HG02852 (cell line): ENCODE measurements at regions not wholly inside any gene's neighbourhood (a gene's known extent, or its start where the extent isn't known, plus 50 kb on each side); places are given as distances from the start of the nearest gene placed in this dataset.

Experiments used
- ATAC-seq: cut with Tn5 transposase; IDR thresholded peaks from one replicate; pipeline ENCODE4 v1.9.1; 2021; ENCODE audit warnings: mild to moderate bottlenecking, moderate library complexity; ENCODE audit not compliant: unreplicated experiment

DNA sequence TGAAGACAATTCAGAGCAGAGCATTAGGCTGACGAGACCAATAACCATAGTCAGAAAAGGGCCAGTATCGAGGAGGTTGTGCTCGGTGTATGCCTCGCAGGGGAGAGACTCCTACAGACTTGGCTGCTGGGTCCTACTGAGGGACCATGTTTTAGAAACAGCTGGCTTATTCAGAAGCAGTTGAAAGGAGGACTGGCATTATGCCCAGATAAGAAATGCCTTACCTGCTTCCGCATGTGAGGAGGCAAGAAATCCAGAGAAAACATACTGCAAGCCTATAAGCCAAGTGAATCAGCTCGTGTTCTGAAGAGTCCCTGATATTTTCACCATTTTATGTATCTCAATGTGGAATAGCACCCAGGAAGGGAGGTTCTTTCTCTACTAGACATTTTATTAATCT lies 434.7 kb downstream of the GRB14 start:
- no peak for ATAC-seq

DNA sequence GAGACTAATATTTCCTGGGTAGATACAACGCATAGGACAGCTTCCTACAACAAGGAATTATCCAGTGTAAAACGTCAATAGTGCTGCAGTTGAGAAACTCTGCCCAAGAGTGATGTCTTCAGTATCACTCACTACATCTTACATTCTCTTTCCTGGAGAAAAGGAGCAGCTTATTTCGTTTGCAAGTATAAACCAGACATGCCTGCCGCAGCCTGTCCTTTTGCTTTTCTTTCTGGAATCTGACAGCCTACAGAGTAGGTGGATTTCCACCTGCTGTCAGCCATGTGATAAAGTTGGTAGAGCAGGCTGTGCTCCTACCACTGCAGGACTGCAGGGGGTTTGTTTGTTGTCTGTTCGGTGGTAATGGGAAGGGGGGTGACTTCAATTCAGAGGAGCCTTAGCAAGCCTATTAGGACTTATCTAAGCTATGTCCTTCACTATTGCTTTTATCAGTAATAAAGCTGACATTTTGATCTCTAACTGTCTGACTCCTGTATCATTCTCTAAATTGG lies 439.1 kb downstream of the GRB14 start:
- no peak for ATAC-seq

DNA sequence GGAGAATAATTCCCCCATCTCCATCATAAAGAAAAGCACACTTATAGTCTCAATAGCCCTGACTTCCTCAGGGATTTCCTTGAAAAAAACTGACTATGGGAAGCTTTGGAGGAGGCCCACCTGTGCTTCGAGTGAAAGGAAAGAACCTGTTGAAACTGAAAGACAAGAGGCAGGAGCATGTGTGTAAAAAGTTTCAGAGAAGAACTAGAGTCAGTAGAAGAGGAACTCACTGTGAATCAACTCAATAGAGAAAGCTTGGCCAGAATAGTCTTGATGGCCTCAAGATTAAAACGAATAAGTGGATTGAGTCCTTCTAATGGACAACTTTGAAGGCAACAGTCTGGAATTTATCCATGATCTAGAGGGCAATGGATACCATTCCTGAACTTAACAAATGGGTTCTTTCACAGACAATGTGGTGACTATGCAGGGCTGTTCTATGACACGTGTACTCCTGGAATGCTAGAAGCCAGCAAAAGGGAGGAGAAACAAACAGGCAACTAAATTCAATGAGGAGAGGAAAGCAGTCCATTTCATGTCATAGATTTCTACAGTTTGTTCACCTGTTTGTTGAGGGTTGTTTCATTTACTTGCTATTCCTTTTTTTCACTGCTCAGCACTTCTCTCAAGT lies 442.3 kb downstream of the GRB14 start:
- no peak for ATAC-seq

DNA sequence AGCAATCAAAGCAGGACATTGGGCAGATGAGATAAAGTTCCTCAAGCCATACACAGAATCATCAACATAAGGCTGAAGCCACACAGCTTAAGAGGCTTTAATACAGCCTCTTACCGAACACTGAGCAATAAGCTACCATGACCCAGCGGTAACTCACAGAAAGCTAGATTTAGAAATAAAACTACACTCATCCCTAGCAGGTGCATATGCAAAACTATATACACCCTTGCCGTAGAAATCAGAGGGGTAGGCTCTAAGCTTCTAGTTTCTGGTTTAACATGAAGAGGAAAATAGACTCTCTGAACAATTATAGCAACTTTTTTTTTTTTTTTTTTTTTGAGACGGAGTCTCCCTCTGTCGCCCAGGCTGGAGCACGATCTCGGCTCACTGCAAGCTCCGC lies 428.8 kb upstream of the FIGN start:
- ATAC-seq: no peak

- ATAC-seq: no peak
Observed at GRCh38 chr2:164155558-164155957, 419.8 kb upstream of the FIGN start.

DNA sequence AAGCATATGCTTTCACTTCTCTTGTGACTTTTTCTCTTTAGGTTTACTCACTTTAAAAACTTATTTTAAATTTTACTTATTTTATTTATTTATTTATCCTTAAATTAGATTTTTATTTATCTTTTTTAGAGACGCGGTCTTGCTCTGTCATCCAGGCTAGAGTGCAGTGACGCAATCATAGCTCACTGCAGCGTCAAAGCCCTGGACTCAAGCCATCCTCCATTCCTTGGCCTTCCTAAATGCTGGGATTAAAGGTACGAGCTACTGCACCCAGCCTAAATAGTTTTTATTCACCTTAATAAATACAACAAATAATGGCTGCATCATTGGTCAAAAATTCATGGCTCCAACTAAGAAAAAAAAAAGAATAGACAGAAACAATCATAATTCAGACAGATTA lies 415.7 kb upstream of the FIGN start:
- ATAC-seq: no peak

- no peak for ATAC-seq
Observed at GRCh38 chr2:164150604-164151003, 414.8 kb upstream of the FIGN start.

GRCh38 chr2:164146441-164146840 lies 410.6 kb upstream of the FIGN start:
- no peak for ATAC-seq

DNA sequence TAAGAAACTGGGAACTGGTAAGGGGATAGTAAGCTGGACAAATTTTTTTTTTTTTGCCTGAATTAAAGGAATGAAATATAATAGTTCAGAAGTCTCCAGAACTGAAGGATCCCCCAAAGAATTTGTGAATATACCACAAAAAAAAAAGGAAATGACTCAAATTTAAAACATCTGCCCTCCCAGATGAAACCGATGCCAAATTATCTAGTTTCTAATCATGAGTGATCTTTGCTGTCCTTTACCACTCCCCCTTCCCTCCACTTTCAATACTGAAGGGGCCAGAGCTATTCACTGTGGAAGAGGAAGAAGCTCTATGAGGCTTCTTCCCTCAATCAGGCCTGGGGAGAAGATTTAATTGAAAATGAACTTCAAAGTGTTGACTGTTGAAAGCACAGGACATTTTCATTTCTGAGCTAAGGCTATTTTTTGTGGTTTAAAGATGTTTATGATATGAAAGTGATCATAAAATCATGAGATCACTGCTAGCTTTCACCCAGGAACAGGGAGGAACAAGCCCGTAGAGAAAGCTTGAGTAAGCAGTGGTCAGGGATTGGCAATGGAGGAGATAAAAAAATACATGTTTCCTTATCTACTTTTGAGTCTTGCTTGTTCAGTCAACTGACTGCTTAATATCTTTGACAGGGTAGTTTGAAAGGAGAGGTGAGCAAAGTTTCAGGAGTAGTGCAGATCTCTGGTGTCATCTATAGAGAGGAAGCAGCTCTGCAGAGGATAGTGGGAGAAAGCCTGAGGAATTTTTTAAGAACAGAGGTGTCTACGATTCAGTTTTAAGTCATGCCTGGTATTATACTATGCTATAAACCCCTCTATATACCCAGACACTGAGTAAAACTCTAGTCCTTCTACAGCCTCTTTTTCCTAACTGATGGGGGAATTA lies 409.5 kb upstream of the FIGN start:
- no peak for ATAC-seq

DNA sequence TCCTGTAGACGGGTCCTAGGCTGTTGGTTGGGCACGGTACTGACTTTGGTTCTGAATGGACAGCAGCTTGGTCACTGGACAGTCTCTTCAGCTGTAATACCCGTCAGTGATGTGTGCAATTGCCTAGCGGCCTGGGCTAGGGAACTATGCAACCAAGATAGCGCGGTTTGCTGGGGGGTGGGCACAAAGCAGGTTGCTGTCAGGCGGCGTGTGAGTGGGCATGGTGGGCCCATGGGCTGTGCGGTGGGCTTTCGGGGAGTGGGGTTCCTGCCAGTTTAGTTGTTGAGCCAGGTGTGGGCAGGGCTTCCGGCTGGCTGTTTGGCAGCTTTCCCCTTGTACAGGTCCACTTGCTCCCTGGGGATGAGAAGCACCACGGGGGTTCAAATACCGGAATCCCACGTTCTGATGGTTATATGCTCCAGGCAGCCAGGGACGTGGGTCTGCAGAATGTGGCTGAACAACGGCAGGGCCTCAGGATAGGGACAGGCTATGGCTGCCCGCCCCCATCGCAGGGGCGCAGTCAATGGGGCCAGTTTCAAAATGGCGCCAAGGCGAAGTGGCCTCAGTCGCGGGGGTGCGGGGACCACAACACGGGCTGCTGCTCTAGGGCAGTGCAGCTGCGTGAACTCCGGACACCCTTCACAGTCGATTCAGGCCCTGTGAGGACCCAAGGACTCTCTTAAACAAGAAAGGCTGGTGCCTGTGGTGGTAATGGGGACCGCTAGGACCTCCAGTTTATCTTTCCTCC lies 407.5 kb upstream of the FIGN start:
- ATAC-seq: no peak

GRCh38 chr2:164142755-164143154 lies 406.9 kb upstream of the FIGN start:
- ATAC-seq: no peak

DNA sequence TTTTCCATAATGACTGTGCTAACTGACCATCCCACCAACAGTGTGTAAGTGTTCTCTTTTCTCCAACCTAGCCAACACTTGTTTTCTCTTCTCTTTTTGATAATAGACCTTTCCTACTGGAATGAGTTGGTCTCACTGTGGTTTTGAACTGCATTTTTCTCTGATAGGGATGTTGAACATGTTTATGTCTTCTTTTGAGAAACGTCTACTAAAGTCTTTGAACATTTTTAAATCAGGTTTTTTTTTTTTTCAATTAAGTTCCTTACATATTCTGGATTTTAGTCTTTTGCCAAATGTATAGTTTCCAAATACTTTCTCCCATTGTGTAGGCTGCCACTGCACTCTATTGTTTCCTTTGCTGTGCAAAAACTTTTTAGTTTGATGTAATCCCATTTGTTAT lies 405.5 kb upstream of the FIGN start:
- ATAC-seq: no peak

DNA sequence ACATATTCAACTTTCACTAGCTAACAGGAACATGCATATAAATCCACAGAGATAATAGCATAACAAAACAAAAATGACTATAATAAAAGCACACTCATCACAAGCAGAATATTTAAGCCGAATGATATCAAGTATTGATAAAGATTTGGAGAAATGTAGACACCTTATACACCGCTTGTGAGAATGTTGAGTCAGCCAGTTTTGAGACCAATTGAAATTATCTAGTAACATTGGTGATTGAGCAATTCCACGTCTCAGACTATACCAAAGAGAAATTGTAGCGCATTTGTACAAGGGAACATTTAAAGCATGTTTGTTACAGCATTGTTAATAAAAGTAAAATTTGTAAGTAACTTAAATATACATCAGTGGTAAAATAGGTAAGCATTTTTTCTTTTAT lies 402.9 kb upstream of the FIGN start:
- ATAC-seq: no peak

DNA sequence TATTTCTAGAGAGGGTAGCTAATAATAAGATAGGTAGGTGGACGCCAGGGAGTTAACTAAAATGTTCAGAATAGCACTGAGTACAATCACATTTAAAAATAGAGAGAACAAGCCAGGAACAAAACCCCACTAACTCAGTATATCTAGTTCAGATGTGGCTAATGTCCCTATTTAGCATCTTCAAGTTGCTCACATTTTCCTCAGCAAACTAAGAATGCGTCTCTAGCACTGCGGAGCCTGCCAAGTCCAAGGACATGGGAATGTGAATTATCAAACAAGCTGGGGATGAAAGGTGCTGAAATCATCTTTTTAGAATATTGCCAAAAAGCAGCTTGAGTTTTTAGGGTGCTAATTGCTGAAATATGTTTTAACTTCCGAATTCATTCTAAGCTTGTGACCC lies 398.5 kb upstream of the FIGN start:
- ATAC-seq: no peak

GRCh38 chr2:164127971-164128527 lies 392.2 kb upstream of the FIGN start:
- ATAC-seq: no peak

DNA sequence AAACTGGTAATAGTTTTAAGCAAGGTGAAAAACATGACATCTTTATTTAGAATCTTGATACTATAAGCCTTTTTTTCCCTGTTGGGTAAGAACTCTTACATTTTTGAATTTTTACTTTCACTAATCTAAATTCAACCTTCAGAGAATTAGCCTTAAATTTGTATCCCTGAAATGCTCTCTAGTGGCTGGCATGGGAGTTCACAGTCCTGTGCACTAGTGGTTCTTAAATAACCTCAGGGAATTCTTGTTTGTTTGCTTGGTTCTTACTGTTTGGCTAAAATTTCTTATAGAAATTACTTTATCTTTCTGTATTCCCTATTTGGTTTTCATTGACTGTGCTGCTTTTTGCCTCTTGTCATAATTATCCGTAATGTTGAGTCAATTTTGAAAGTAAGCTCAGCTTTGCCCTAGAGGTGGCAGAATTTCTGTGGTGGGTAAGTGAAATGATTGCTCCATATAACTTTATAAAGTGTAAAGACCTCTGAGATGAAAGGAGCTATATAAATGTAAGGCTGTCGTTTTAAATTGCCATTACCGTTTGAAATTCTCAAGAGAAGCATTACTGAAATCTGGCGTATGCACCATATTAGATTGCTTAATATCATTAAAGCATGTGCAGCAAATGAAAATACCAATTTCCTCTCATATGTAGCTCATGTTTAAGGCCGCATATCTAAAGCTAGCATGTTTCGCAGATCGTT lies 391.3 kb upstream of the FIGN start:
- ATAC-seq: no peak

DNA sequence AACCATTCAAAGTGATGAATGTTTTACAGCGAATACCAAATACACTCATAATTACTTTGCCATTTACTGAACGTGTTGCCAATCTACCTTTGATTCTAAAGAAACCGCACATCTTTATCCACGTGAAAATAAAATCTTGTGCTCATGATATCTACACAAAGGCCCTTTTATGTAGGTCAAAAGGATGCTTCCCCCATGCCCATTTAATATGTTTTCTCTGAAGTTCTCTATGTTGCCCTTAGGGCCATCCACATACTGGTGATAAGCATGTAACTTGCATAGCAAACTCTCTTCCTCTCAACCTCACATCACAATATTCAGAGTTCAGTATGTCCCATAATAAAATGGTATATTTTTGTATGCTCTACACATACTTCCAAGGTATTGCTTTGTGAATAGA lies 380.0 kb upstream of the FIGN start:
- ATAC-seq: no peak

DNA sequence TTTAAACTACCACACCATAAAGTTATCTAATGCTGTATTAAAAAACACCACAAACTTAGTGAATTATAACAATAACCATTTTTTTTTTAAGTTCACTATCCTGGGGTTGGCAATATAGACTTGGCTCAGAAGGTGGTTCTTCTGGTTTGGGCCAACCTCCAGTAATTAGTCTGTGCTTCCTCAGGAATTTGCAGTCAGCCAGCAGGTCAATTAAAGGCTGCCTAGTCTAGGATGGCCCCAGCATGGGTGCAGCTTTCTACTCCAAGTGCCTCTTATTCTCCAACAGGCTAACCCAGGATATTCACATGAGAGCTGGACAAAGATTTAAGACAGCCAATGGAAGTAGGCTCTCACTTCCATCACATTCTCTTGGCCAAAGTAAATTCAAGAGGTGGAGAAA lies 379.1 kb upstream of the FIGN start:
- ATAC-seq: no peak

- no peak for ATAC-seq
Observed at GRCh38 chr2:164112105-164112504, 376.3 kb upstream of the FIGN start.

- ATAC-seq: no peak
Observed at GRCh38 chr2:164110515-164110914, 374.7 kb upstream of the FIGN start.

DNA sequence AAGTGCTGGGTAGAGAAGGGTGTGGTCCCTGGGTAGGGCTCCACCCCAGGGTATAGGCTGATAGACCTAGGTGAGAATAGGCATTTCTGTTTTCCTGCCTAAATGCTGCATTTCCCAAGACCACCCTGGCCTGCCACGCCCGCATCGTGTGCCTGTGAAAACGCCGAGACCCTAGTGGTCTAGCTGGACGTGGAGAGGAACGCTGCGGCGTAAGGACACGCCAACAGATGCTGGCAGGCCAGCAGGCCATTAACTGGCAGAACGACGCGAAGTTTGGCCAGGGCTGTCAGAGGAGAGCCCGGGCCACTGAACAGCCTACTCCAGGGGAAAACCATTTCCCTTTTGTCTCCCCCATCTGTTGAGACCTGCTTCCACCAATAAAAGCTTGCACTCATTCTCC lies 373.2 kb upstream of the FIGN start:
- no peak for ATAC-seq
